GM10266 (cell line): ENCODE measurements at regions not wholly inside any gene's neighbourhood (a gene's known extent, or its start where the extent isn't known, plus 50 kb on each side); places are given as distances from the start of the nearest gene placed in this dataset.

Experiments used
- DNase-seq: peaks from one replicate; pipeline ENCODE4 v3.0.0; 2012; ENCODE audit errors: extremely low spot score
- CTCF ChIP-seq: IDR thresholded peaks from 2 replicates; pipeline ENCODE4 v1.5.1; 2012; ENCODE audit warnings: mild to moderate bottlenecking, low read depth; ENCODE audit not compliant: control insufficient read depth, insufficient read depth; ENCODE audit errors: missing control alignments

GRCh38 chr10:111831058-111831457, 352.5 kb downstream of the GPAM start:
- TF ChIP-seq CTCF, result no peak

GRCh38 chr10:111833251-111833650, 350.3 kb downstream of the GPAM start:
- DNase-seq, result no peak
- no peak for TF ChIP-seq CTCF

More at GRCh38 chr10:111831058-111831457, 352.5 kb downstream of the GPAM start:
- DNase-seq, result no peak

- no peak for TF ChIP-seq CTCF
- no peak for DNase-seq
Observed at GRCh38 chr10:111835574-111835973, 348.0 kb downstream of the GPAM start.

GRCh38 chr10:111836064-111836463, 347.5 kb downstream of the GPAM start:
- DNase-seq, result no peak
- TF ChIP-seq CTCF, result no peak

GRCh38 chr10:111836571-111836970, 347.0 kb downstream of the GPAM start:
- TF ChIP-seq CTCF, result no peak

GRCh38 chr10:111837086-111837485, 346.5 kb downstream of the GPAM start:
- DNase-seq, result no peak
- TF ChIP-seq CTCF, result no peak

More at GRCh38 chr10:111836571-111836970, 347.0 kb downstream of the GPAM start:
- DNase-seq, result no peak

GRCh38 chr10:111837985-111838384, 345.6 kb downstream of the GPAM start:
- TF ChIP-seq CTCF, result no peak
- DNase-seq, result no peak
